A673 (cell line): ENCODE measurements at regions not wholly inside any gene's neighbourhood (a gene's known extent, or its start where the extent isn't known, plus 50 kb on each side); places are given as distances from the start of the nearest gene placed in this dataset.

Source experiments
- BruUV-seq: library from RNA; stranded (reverse); fragments of 400-500 nt; replicated peaks from 2 replicates; lab custom pipeline; 2021; lab: Mats Ljungman, UMichigan
- CTCF ChIA-PET: fragments of 300-600 bp; sonication (Branson Sonifier 250); formaldehyde crosslinking; loops from one replicate; lab custom pipeline; 2022; ENCODE audit warnings: antibody characterized with exemption; lab: Charles Lee
- POLR2A ChIA-PET: fragments of 300-600 bp; sonication (Branson Sonifier 250); formaldehyde crosslinking; loops from one replicate; lab custom pipeline; 2022; ENCODE audit warnings: antibody characterized with exemption; ENCODE audit not compliant: low non-redundant PET; lab: Charles Lee
- DNase-seq: peaks from one replicate; pipeline ENCODE4 v3.0.0-alpha.2; 2015; ENCODE audit warnings: low spot score
- H3K27ac ChIP-seq: fragments of 200-600 bp; sonication (generic); 2 replicates; pipeline ENCODE4 v1.5.1; 2016; ENCODE audit warnings: mixed run types, low read depth, mild to moderate bottlenecking, mixed read lengths, antibody characterized with exemption, low read length; ENCODE audit not compliant: poor library complexity, severe bottlenecking
- H3K27me3 ChIP-seq: fragments of 200-600 bp; sonication (generic); replicated peaks from 2 replicates; pipeline ENCODE4 v1.6.1; 2017; ENCODE audit warnings: mixed run types, low read depth, mild to moderate bottlenecking, mixed read lengths, antibody characterized with exemption, low read length; ENCODE audit not compliant: insufficient read depth, poor library complexity
- H3K36me3 ChIP-seq: fragments of 200-600 bp; sonication (generic); 2 replicates; pipeline ENCODE4 v1.6.1; 2016; ENCODE audit warnings: mixed run types, mild to moderate bottlenecking, mixed read lengths, antibody characterized with exemption, low read length; ENCODE audit not compliant: insufficient read depth, poor library complexity, severe bottlenecking
- H3K4me1 ChIP-seq: fragments of 200-600 bp; sonication (generic); 2 replicates; pipeline ENCODE4 v1.6.1; 2017; ENCODE audit warnings: mixed run types, mild to moderate bottlenecking, mixed read lengths, antibody characterized with exemption, low read length; ENCODE audit not compliant: insufficient read depth, poor library complexity, severe bottlenecking
- H3K4me3 ChIP-seq: fragments of 200-600 bp; sonication (generic); 2 replicates; pipeline ENCODE4 v1.5.1; 2016; ENCODE audit warnings: low read depth, mixed run types, mild to moderate bottlenecking, mixed read lengths, low read length; ENCODE audit not compliant: poor library complexity, severe bottlenecking
- H3K9me3 ChIP-seq: fragments of 200-600 bp; sonication (generic); 2 replicates; pipeline ENCODE4 v1.6.1; 2016; ENCODE audit warnings: mixed run types, low read depth, mild to moderate bottlenecking, mixed read lengths, antibody characterized with exemption, low read length; ENCODE audit not compliant: poor library complexity, severe bottlenecking
- CTCF ChIP-seq: fragments of 300-800, 200-600 bp; sonication (generic); conservative IDR thresholded peaks from 2 replicates; pipeline ENCODE4 v1.5.1; 2017; ENCODE audit warnings: low read depth, mild to moderate bottlenecking, antibody characterized with exemption, low read length, moderate library complexity, mixed read lengths
- EZH2 ChIP-seq: fragments of 200-600 bp; sonication (generic); IDR thresholded peaks from 2 replicates; pipeline ENCODE4 v1.6.1; 2017; ENCODE audit warnings: borderline replicate concordance, low read depth, mild to moderate bottlenecking, mixed read lengths, antibody characterized with exemption, low read length; ENCODE audit not compliant: poor library complexity, severe bottlenecking
- intact Hi-C: fragments of 100-400 bp; cut with micrococcal nuclease; formaldehyde crosslinking; loops from one replicate; pipeline ENCODE4 v1.10.0; 2022; ENCODE audit not compliant: unreplicated experiment

- H3K9me3 ChIP-seq, result no peaks in the 10 kb centered on the region
- no peaks in the 10 kb centered on the region for H3K4me1 ChIP-seq
- no peaks in the 10 kb centered on the region for H3K27me3 ChIP-seq
- CTCF ChIA-PET, result no interaction called here
- intact Hi-C loops, result no loop called here
- no peak overlapping the region for H3K4me3 ChIP-seq
- TF ChIP-seq EZH2, result no peak
- TF ChIP-seq CTCF, result no peak
- DNase-seq, result no peak
- POLR2A ChIA-PET, result no interaction called here
- H3K27ac ChIP-seq, result no peak overlapping the region
- no peaks in the 10 kb centered on the region for H3K36me3 ChIP-seq
- no TSS peak for BruUV-seq
Measured at GRCh38 chr16:63082101-63082500, 1045.9 kb upstream of the CDH8 start.

- no peak for TF ChIP-seq EZH2
- no peak for TF ChIP-seq CTCF
- BruUV-seq, result no TSS peak
- Histone ChIP-seq H3K9me3 (no peaks in the 10 kb centered on the region), H3K27me3 (no peaks in the 10 kb centered on the region), H3K4me3 (no peak overlapping the region), H3K4me1 (no peaks in the 10 kb centered on the region), H3K36me3 (no peaks in the 10 kb centered on the region), H3K27ac (no peak overlapping the region)
- DNase-seq, result no peak
- CTCF ChIA-PET, result no interaction called here
- intact Hi-C loops, result no loop called here
- POLR2A ChIA-PET, result interaction anchor here (0.7 kb wide), 1 partner anchor 17 kb away, joined by 5 read pairs; no protein-coding TSS in a partner anchor
Measured at GRCh38 chr16:63080746-63081145, 1044.5 kb upstream of the CDH8 start.

GRCh38 chr16:63069047-63069446 lies 1032.8 kb upstream of the CDH8 start:
- ChIA-PET CTCF (no interaction called here), POLR2A (no interaction called here)
- Histone ChIP-seq H3K27me3 (no peaks in the 10 kb centered on the region), H3K4me3 (no peak overlapping the region), H3K4me1 (no peaks in the 10 kb centered on the region), H3K9me3 (no peaks in the 10 kb centered on the region), H3K27ac (no peak overlapping the region), H3K36me3 (no peaks in the 10 kb centered on the region)
- TF ChIP-seq CTCF (no peak), EZH2 (no peak)
- no peak for DNase-seq
- BruUV-seq, result no TSS peak
- intact Hi-C loops, result no loop called here
